GM12801 (cell line): ENCODE measurements at regions not wholly inside any gene's neighbourhood (a gene's known extent, or its start where the extent isn't known, plus 50 kb on each side); places are given as distances from the start of the nearest gene placed in this dataset.

Experiments used
- CTCF ChIP-seq: IDR thresholded peaks from one replicate; pipeline ENCODE4 v1.5.1; 2011; ENCODE audit warnings: control low read depth; ENCODE audit not compliant: insufficient read length; ENCODE audit errors: extremely low read depth

- no peak for TF ChIP-seq CTCF
Measured at GRCh38 chr11:29200791-29201562, 815.9 kb downstream of the KCNA4 start.

GRCh38 chr11:29190313-29190712, 826.5 kb downstream of the KCNA4 start:
- no peak for TF ChIP-seq CTCF

GRCh38 chr11:29187215-29187614, 829.6 kb downstream of the KCNA4 start:
- no peak for TF ChIP-seq CTCF

- TF ChIP-seq CTCF: no peak
Measured at GRCh38 chr11:29184939-29185890, 831.6 kb downstream of the KCNA4 start.

- no peak for TF ChIP-seq CTCF
Measured at GRCh38 chr11:29183301-29183700, 833.5 kb downstream of the KCNA4 start.

- TF ChIP-seq CTCF: no peak
Measured at GRCh38 chr11:29173660-29174062, 843.2 kb downstream of the KCNA4 start.

- TF ChIP-seq CTCF: no peak
Measured at GRCh38 chr11:29171360-29171950, 845.4 kb downstream of the KCNA4 start.
